ENCODE measurements at regions not wholly inside any gene's neighbourhood (a gene's known extent, or its start where the extent isn't known, plus 50 kb on each side); places are given as distances from the start of the nearest gene placed in this dataset.
A peak's percentile ranks its signal among the peaks of the same experiment; 100 is the strongest.

DNA sequence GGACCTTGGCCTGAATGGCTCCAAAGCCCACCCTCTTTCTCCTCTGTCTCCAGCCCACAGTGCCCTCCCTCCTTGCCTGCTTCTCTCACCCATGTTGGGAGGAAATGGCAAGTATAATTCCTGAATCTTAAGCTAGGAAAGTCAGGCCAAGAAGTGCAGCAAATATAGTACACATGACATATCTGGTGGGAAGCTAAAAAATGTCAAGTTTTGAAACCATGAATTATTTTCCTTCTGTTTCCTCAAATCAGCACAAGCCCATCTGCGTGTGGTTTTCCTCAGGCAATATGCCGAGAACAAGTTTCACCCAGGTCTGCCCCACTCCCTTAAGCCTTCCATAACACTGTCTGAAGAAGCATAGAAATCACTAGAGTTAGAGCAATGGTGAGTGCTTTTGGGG lies 502.8 kb upstream of the CDH11 start:
- Histone ChIP-seq H4K20me1 (ENCODE audit: insufficient read depth, low read length) (no peaks in the 10 kb centered on the region), H3K27ac (ENCODE audit: low read depth, low read length) (no peak overlapping the region), H3K4me1 (ENCODE audit: insufficient read depth, low read length) (no peaks in the 10 kb centered on the region), H3K27me3 (ENCODE audit: insufficient read depth, low read length) (no peaks in the 10 kb centered on the region), H2AFZ (ENCODE audit: low read depth, low read length) (no peak overlapping the region), H3K9ac (ENCODE audit: low read length) (no peak overlapping the region), H3K9me3 (ENCODE audit: insufficient read depth, low read depth, low read length) (no peaks in the 10 kb centered on the region), H3K4me3 (ENCODE audit: insufficient read depth, low read depth, low read length) (no peak overlapping the region), H3K4me2 (ENCODE audit: low read length) (no peak overlapping the region), H3K79me2 (ENCODE audit: insufficient read depth, low read length) (no peaks in the 10 kb centered on the region), H3K36me3 (ENCODE audit: insufficient read depth, low read length) (no peaks in the 10 kb centered on the region)
- Mint-ChIP-seq H3K4me3 (ENCODE audit: unreplicated experiment) (no peak overlapping the region), H3K9me3 (ENCODE audit: unreplicated experiment) (peaks cover 8% of the 10 kb centered on the region), H3K36me3 (ENCODE audit: low read depth, unreplicated experiment) (peaks cover 5% of the 10 kb centered on the region), H3K27ac (ENCODE audit: unreplicated experiment) (no peak overlapping the region), H3K4me1 (ENCODE audit: low read depth, unreplicated experiment) (no peaks in the 10 kb centered on the region), H3K27me3 (ENCODE audit: low read depth, unreplicated experiment) (peaks cover 40% of the 10 kb centered on the region)
- TF ChIP-seq, protein P1, sequence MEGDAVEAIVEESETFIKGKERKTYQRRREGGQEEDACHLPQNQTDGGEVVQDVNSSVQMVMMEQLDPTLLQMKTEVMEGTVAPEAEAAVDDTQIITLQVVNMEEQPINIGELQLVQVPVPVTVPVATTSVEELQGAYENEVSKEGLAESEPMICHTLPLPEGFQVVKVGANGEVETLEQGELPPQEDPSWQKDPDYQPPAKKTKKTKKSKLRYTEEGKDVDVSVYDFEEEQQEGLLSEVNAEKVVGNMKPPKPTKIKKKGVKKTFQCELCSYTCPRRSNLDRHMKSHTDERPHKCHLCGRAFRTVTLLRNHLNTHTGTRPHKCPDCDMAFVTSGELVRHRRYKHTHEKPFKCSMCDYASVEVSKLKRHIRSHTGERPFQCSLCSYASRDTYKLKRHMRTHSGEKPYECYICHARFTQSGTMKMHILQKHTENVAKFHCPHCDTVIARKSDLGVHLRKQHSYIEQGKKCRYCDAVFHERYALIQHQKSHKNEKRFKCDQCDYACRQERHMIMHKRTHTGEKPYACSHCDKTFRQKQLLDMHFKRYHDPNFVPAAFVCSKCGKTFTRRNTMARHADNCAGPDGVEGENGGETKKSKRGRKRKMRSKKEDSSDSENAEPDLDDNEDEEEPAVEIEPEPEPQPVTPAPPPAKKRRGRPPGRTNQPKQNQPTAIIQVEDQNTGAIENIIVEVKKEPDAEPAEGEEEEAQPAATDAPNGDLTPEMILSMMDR (IDR thresholded peaks at IDR 0.05; ENCODE audit: insufficient read depth, low read depth, low read length), result no peak
- no peak for TF ChIP-seq EZH2 (IDR thresholded peaks at IDR 0.05; ENCODE audit: insufficient read depth, low read length)
- DNase-seq (ENCODE audit: low read depth) (peak; percentile 8), FAIRE-seq (no peak)

DNA sequence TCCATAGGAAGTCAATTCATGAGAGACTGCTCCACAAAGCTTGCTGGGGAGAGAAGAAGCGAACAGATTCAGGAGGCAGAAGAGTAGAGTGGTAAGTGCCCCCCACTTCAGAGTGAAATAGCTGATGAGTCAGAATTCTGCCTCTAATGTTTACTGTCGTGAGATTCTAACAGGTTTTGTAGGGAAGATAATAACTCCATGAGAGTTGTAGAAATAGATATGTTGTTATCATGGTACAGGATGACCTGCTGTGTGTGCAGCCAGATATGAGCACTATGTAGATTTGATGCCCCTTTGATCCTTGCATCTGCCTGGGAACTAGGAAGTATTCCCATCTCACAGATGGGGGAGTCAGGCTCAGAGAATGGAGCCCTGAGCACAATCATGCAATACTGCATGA lies 502.4 kb upstream of the CDH11 start:
- Histone ChIP-seq H3K4me3 (ENCODE audit: insufficient read depth, low read depth, low read length) (no peak overlapping the region), H3K27me3 (ENCODE audit: insufficient read depth, low read length) (no peaks in the 10 kb centered on the region), H3K9me3 (ENCODE audit: insufficient read depth, low read depth, low read length) (no peaks in the 10 kb centered on the region), H3K27ac (ENCODE audit: low read depth, low read length) (no peak overlapping the region), H3K79me2 (ENCODE audit: insufficient read depth, low read length) (no peaks in the 10 kb centered on the region), H4K20me1 (ENCODE audit: insufficient read depth, low read length) (no peaks in the 10 kb centered on the region), H3K4me2 (ENCODE audit: low read length) (no peak overlapping the region), H3K36me3 (ENCODE audit: insufficient read depth, low read length) (no peaks in the 10 kb centered on the region), H2AFZ (ENCODE audit: low read depth, low read length) (no peak overlapping the region), H3K9ac (ENCODE audit: low read length) (no peak overlapping the region), H3K4me1 (ENCODE audit: insufficient read depth, low read length) (no peaks in the 10 kb centered on the region)
- H3K36me3 Mint-ChIP-seq (ENCODE audit: low read depth, unreplicated experiment), result peaks cover 5% of the 10 kb centered on the region
- no peak for FAIRE-seq
- H3K27ac Mint-ChIP-seq (ENCODE audit: unreplicated experiment), result no peak overlapping the region
- no peak overlapping the region for H3K4me3 Mint-ChIP-seq (ENCODE audit: unreplicated experiment)
- H3K27me3 Mint-ChIP-seq (ENCODE audit: low read depth, unreplicated experiment), result peaks cover 36% of the 10 kb centered on the region
- TF ChIP-seq, protein P1 (IDR thresholded peaks at IDR 0.05; ENCODE audit: insufficient read depth, low read depth, low read length), result no peak
- no peak for TF ChIP-seq EZH2 (IDR thresholded peaks at IDR 0.05; ENCODE audit: insufficient read depth, low read length)
- H3K9me3 Mint-ChIP-seq (ENCODE audit: unreplicated experiment), result peaks cover 7% of the 10 kb centered on the region
- H3K4me1 Mint-ChIP-seq (ENCODE audit: low read depth, unreplicated experiment), result no peaks in the 10 kb centered on the region
- no peak for DNase-seq (ENCODE audit: low read depth)

DNA sequence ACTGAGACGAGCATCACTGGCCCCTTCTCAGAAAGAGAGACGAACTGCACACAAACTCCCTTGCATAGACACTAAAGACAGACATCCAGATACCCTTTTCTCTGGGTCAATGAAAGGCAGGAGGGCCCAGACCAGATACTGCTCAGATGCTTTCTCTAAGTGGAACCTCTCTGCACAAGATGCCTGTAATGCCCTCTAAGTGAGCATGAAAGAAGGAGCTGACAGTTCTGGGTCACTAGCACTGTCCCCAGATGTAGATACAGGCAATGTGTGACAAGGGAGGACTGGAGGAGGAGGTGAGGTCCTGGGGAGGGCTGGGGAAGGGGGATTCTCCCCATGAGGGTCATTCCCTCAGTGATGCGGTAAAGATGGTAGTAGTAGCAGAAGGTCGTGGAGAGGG lies 501.0 kb upstream of the CDH11 start:
- Mint-ChIP-seq H3K36me3 (ENCODE audit: low read depth, unreplicated experiment) (peaks cover 5% of the 10 kb centered on the region), H3K4me3 (ENCODE audit: unreplicated experiment) (peak overlapping the region; percentile 15), H3K9me3 (ENCODE audit: unreplicated experiment) (peaks cover 4% of the 10 kb centered on the region), H3K4me1 (ENCODE audit: low read depth, unreplicated experiment) (no peaks in the 10 kb centered on the region), H3K27me3 (ENCODE audit: low read depth, unreplicated experiment) (peaks cover 28% of the 10 kb centered on the region), H3K27ac (ENCODE audit: unreplicated experiment) (no peak overlapping the region)
- DNase-seq (ENCODE audit: low read depth), result no peak
- H3K9me3 ChIP-seq (ENCODE audit: insufficient read depth, low read depth, low read length), result no peaks in the 10 kb centered on the region
- H3K79me2 ChIP-seq (ENCODE audit: insufficient read depth, low read length), result no peaks in the 10 kb centered on the region
- H2AFZ ChIP-seq (ENCODE audit: low read depth, low read length), result no peak overlapping the region
- no peak overlapping the region for H3K4me3 ChIP-seq (ENCODE audit: insufficient read depth, low read depth, low read length)
- no peaks in the 10 kb centered on the region for H4K20me1 ChIP-seq (ENCODE audit: insufficient read depth, low read length)
- H3K27ac ChIP-seq (ENCODE audit: low read depth, low read length), result no peak overlapping the region
- no peaks in the 10 kb centered on the region for H3K4me1 ChIP-seq (ENCODE audit: insufficient read depth, low read length)
- no peaks in the 10 kb centered on the region for H3K27me3 ChIP-seq (ENCODE audit: insufficient read depth, low read length)
- no peak overlapping the region for H3K9ac ChIP-seq (ENCODE audit: low read length)
- no peak overlapping the region for H3K4me2 ChIP-seq (ENCODE audit: low read length)
- no peak for TF ChIP-seq EZH2 (IDR thresholded peaks at IDR 0.05; ENCODE audit: insufficient read depth, low read length)
- TF ChIP-seq, protein P1 (IDR thresholded peaks at IDR 0.05; ENCODE audit: insufficient read depth, low read depth, low read length), result no peak
- no peaks in the 10 kb centered on the region for H3K36me3 ChIP-seq (ENCODE audit: insufficient read depth, low read length)
- FAIRE-seq, result no peak
